HG02610 (cell line): ENCODE measurements at regions not wholly inside any gene's neighbourhood (a gene's known extent, or its start where the extent isn't known, plus 50 kb on each side); places are given as distances from the start of the nearest gene placed in this dataset.

Experiments
- ATAC-seq: cut with Tn5 transposase; IDR thresholded peaks from one replicate; pipeline ENCODE4 v1.9.1; 2021; ENCODE audit warnings: mild to moderate bottlenecking, moderate library complexity; ENCODE audit not compliant: unreplicated experiment

DNA sequence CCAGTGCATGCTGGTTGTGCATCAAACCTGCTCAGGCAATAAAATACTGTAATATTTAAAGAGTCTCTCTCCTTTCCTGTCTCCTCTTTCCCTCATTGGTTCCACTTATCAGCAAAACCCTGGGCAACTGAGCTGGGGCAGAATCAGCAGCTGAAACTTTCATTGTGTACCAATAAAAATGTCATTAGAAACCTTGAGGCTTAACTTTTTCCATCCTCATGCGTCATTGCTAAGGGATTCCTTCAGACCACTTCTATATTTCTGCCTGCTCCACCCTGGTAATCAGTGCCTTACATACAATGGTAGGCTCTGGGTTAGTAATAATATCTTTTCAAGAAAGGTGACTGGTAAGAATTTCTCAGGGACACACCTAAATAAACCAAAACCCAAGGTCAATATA, 880.3 kb downstream of the RPA4 start:
- no peak for ATAC-seq

DNA sequence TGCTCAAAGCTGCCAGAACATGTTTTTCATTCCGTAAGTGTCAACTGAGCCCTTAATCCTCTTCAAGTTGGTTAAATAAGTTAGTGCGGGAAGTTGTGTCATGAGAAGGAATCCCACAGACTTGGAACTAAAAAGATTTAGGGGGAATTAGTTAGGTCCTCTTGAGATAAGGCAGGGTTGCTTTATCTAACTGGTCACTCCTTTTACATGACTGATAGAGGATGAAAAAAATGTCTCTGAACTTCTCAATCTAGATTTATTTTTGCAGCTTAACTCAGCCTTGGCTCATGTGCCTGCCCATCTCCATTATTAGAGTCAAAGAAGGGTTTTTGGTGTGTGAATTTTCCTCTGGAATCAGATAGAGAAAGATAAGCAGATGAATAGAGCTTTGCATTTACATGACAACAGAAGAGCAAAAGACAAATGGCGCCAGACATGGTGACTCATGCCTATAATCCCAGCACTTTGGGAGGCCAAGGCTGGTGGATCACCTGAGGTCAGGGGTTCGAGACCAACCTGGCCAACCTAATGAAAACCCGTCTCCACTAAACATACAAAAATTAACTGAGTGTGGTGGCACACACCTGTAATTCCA, 882.9 kb downstream of the RPA4 start:
- no peak for ATAC-seq

DNA sequence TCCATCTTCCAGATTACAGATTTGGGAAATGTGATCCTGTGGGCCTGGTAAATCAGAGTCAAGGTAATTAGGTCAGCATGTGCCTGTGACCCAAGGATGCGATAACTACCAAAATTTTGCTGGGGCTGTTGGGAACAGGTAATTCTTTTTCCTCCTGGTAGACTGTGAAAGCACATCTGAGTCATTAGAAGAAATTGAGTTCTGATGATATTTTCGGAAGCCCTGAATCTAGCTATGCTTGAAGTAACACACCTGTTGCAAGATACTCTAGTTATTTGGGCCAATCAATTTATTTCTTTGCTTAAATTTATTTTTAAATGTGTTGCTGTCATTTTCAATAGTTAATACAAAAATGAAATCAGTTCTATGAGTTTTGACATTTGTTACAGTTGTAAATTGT, 903.6 kb downstream of the RPA4 start:
- ATAC-seq = no peak

DNA sequence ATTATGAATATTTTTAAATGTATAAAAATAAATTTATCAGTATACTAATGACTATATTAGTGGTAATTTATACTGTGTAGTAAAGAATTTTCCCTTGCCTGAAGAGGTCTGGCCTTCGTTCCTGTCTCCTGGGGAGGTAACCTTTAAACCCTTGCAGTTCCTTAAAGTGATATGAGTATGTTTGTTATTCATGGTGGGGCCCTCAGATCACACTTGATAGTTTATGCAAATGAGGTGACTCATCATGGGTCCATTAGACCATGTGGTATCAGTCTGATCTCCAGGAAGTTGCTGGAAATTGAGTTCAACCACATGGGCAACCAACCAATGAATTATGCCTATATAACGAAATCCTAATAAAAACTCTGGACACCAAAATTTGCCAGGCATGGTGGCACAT, 904.1 kb downstream of the RPA4 start:
- ATAC-seq = no peak

DNA sequence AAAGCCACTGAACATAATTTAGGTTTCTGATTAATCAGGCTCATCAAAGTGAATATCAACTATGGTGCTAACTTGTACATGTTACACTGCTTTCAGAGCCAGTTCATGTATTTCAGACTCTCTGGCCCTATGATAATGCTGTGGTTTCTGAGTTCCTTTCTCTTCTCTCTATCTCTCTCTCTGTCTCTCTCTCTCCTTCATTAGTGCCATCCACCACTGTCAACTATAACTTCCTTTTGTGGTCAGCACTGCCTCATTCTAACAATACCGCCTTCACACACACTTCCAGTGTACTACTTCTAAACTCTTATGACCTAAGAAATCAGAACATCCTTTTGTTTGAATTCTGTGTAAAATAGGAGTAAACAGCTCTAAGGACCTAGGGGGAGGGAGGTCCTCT, 907.1 kb downstream of the RPA4 start:
- ATAC-seq = no peak

DNA sequence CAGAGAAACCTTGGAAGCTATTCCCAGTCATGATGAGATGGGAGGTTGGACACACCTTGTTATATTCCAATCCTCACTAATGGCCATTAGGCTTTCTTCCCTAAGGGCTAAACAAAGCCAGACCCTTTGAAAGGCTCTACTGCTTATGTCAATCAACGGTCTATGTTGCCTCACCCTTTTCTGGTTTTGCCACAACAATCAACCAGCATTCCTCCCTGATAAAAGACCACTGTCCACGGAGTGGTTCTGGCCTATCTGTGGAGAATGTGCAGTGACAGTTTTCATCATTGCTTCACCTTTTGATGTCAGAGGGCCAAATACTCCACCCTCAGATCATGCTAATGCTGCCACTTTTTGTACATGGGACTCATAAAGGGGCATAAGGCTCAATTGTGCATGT, 913.4 kb downstream of the RPA4 start:
- ATAC-seq = no peak

DNA sequence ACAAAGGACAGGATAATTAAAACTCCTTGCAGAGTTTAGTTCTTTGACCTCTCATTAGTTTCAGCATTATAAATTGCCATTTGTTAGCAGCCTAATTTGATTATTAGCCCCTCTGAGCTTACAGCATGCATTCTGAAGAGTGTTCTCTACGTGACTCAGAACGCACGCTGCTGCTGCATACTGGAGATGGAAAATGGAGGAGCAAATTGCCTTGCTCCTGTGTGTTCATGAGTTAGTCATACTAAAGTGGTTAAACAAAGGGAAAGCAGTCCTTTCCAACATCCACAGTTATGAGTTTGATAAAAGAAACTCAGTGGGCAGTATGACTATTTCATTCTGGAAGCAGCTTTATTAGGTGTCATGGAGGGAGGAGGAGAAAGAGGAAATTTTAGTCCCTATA, 922.5 kb downstream of the RPA4 start:
- no peak for ATAC-seq

DNA sequence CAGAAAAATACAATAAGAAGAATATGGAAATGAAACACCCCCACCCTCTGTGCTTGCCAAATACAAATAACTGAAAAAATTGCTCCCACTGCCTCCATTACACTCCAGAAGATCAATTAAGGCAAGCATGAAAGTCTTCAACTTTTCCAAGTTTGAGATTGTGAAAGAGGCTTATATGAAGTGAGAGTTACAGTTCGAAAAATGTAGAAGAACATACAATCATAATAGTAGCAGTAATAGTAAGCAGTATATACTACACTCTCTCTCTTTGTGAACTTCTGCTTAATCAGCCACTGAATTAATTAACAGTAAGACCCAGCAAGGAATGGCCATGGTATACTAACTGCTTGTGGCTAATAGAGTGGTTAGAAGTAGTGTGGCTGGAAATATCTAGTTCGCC, 923.2 kb downstream of the RPA4 start:
- no peak for ATAC-seq

DNA sequence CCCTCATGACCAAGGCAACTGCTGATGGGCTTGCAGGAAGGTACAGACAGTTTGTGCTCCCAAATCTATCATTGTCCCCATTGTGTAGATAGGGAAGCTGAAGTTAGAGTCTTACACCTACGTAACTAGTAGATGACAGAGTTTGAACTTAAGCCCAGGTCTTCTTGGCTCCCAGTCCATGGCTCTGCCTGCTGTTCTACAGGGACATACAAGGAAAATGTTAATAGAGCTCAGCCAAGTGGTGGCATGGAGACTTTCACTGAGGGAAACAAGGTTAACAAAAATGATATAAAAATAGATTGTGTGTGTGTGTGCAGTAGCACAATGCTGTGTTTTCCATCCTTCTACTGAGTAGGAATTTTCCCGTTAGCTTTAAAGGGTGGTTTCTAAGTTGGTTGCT, 936.5 kb downstream of the RPA4 start:
- no peak for ATAC-seq

DNA sequence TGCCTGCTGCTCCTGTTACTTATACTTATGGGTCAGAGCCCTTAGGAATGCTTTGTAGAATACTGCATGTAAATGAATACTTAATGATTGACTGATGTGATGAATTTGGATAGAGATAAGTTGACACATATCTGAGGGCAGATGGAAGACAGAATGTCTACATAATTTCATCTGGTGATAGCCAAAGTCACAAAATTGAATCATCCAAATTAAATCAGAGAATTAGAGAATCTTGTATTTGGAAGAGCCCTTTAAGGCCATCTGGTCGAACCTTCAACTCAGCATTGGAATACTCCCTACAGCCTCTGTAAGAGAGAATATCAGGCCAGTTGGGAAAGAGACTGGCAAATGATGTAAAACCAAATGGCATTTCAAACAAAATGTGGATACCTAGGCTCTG, 944.8 kb downstream of the RPA4 start:
- no peak for ATAC-seq

DNA sequence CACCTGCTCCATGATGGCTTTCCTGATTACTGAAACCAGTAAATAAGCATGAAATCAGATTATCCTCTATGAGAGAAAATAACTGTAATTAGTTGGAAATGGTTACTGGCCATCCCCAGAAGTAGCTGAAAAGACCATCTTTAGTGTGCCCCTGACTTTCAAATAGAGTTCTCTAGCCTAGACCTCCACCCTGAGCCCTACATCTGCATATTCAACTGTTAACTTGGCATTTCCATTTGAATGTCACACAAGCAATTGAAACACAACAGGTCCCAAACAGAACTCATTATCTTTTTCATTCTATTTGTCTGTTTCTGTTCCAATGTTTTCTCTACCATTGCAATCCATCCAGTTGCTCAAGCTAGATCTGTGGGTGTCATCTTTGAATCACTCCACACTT, 952.3 kb downstream of the RPA4 start:
- no peak for ATAC-seq

DNA sequence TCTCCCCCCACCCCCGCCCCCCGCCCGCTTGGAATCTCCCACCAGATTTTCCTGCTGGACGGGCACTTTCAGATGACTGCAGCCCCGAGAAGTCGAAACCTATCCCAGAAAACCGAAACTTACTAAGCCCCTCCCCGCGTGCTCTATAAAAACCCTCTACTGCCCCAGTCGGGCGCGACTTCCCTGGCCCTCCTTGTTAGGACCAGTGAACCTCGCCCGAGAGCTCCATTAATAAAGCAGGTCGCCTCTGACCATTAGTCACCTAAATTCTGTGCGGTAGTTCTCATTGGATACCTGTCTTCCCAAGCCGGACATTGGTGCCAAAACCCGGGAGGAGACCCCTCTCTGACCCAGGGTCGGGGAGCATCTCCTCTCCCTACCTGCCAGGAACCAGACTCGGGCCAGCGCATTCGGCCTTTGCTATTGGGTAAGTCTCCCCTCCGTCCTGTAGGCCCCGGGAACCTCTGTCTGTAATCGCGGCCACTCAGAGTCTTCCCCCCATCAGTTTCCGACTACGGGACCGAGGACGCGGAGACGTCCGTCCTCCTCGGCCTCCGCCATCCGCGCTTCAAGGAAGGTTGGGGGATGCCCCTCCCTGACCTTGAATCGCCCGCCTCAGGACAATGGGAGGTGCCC, 958.0 kb downstream of the RPA4 start:
- ATAC-seq = no peak

DNA sequence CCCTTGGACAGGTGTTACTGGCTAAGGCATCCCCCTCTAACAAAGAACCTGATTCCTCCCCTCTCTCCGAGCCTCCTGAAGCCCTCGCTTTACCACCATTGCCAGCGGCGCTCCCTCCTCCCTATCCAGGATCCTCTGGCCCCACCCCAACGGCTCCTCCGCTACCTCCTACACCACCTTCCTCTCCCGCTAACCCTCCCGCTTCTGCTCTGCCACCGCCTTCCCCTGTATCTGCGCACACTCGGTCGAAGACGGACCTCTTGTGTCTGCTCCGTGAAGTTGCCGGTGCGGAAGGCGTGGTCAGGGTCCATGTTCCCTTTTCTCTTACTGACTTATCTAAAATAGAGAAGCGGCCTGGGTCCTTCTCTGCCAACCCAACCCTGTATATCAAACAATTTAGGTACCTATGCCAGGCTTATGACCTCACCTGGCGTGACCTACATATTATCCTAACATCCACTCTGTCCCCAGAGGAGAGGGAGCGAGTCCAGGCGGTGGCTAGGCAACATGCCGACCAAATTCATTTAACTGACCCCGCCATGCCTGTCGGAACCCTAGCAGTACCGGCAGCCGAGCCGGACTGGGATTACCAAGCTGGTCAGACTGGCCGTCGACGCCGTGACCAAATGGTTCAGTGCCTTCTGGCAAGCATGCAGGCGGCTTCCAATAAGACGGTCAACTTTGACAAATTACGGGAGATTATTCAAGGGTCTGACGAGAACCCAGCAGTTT, 958.9 kb downstream of the RPA4 start:
- no peak for ATAC-seq

DNA sequence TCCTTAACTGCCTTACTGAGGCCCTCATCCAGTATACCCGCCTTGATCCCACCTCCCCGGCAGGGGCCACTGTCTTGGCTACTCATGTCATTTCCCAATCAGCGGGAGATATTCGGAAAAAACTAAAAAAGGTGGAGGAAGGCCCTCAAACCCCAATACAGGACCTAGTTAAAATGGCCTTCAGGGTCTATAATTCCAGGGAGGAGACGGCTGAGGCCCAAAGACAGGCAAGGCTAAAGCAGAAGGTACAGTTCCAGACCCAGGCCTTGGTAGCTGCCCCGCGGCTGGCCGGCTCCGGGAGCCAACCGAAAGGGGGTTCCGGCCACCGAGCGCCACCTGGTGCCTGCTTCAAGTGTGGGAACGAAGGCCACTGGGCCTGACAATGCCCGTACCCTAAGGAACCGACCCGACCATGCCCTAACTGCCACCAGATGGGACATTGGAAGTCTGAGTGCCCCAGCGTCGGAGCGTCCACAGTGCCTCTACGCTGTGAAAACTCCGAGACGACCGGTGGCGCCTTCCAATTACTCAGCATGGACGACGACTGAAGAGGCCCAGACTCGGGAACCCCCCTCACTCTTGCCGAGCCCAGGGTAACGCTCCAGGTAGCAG, 959.6 kb downstream of the RPA4 start:
- ATAC-seq = no peak

DNA sequence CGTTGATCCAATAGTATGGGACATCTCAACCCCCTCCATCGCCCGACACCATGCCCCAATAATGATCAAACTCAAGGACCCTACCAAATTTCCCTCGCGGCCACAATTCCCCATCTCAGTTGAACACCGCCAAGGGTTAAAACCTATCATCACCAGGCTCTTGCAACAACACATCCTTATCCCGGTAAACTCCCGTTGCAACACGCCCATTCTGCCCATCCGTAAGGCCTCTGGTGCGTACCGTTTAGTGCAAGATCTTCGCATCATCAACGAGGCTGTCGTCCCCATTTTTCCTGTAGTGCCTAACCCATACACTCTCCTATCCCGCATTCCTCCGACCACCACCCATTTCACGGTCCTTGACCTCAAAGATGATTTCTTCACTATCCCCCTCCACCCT, 960.5 kb downstream of the RPA4 start:
- ATAC-seq = no peak

DNA sequence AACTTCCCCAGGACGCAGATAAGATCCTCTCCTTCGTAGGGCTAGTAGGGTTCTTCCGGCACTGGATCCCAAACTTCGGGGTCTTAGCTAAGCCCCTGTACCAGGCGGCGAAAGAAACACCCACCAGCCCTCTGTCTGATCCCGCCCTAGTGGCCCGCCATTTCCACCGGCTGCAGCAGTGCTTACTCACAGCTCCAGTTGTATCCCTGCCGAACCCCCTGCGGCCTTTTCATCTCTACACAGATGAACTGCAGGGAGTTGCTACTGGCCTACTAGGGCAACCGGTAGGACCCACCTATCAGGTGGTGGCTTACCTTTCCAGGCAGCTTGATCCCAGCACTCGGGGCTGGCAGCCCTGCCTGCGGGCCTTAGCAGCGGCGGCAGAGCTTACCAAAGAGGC, 961.2 kb downstream of the RPA4 start:
- ATAC-seq = no peak

DNA sequence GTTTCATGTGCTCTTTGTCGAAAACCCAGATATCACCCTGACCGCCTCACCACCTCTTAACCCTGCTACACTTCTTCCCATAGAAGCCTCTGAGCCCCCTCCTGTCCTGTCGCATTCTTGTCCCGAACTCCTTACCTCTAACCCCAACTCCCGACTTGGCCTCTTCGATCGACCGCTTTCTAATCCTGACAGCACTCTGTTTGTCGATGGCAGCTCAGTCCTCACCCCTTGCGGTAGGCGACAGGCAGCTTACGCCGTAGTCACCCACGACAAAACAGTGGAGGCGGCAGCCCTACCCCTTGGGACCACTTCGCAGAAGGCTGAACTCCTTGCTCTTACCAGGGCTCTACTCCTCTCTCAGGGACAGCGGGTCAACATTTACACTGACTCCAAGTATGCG, 961.7 kb downstream of the RPA4 start:
- no peak for ATAC-seq

DNA sequence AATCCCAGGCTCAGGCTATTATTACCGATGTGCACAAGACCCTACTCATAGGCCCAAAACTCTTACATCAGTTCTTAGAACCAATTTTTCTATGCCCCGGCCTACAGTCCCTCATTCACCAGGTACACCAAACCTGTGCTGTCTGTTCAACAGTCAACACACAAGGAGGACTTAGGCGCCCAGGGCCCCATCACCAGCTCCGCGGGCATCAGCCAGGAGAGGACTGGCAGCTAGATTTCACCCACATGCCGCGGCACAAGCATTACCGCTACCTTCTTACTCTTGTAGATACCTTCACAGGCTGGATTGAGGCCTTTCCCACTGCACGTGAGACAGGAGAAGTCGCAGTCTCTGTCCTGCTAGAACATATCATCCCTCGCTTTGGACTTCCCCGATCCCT, 962.5 kb downstream of the RPA4 start:
- ATAC-seq = no peak

DNA sequence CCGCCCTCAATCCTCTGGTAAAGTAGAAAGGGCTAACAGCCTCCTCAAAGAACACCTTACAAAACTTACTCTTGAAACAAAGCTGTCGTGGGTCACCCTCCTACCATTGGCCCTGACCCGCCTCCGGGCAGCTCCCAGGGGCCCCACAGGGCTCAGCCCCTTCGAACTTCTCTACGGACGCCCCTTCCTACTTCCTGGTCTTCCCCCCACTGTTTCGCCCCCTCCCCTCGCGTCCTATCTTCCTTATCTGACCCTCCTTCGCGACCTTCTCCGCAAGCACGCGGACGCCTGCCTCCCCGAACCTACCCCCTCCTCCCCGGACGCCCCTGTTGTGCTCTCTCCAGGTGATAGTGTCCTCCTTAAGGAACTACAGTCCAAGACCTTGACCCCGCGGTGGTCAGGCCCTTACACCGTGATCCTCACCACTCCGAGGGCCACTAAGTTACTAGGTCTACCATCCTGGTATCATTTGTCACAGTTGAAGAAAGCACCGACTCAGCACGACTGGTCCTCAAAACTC, 963.1 kb downstream of the RPA4 start:
- no peak for ATAC-seq

DNA sequence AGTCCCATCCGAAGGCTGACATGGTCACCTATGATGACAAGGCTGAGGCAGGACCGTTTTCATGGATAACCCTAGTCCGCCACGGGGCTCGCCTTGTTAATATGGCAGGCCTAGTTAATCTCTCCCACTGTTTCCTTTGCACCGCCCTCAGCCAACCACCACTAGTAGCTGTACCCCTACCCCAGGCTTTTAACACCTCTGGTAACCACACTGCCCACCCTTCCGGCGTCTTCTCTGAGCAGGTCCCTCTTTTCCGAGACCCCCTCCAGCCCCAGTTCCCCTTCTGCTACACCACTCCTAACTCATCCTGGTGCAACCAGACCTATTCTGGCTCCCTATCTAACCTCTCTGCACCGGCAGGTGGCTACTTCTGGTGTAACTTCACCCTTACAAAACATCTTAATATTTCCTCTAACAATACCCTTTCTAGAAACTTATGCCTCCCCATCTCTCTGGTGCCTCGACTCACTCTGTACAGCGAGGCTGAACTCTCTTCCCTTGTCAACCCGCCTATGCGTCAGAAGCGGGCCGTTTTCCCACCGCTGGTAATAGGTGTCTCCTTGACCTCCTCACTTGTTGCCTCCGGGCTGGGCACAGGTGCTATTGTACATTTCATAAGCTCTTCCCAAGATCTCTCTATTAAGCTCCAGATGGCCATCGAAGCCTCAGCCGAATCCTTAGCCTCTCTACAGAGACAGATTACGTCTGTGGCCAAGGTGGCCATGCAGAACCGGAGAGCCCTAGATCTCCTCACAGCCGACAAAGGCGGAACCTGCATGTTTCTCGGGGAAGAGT, 964.4 kb downstream of the RPA4 start:
- no peak for ATAC-seq

DNA sequence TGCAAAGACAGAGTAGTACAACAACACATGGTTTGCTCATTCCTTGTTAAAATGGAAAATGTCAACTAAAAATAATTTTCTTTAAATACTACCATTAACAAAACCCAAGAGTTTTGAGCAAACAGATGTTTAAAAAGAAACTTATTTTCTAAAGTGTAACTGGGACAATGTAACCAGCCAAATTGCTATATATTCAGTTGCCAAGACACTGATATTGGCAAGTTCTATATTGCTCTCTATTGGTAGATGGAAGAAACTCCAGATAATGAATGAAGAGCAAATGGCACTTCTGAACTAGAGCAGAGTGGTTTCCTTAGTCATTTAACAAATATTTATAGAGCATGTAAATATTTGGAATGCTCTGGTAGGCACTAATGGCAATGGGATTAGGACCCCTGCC, 966.2 kb downstream of the RPA4 start:
- no peak for ATAC-seq
